ENCODE measurements at regions not wholly inside any gene's neighbourhood (a gene's known extent, or its start where the extent isn't known, plus 50 kb on each side); places are given as distances from the start of the nearest gene placed in this dataset.

- TF ChIP-seq, protein P1, sequence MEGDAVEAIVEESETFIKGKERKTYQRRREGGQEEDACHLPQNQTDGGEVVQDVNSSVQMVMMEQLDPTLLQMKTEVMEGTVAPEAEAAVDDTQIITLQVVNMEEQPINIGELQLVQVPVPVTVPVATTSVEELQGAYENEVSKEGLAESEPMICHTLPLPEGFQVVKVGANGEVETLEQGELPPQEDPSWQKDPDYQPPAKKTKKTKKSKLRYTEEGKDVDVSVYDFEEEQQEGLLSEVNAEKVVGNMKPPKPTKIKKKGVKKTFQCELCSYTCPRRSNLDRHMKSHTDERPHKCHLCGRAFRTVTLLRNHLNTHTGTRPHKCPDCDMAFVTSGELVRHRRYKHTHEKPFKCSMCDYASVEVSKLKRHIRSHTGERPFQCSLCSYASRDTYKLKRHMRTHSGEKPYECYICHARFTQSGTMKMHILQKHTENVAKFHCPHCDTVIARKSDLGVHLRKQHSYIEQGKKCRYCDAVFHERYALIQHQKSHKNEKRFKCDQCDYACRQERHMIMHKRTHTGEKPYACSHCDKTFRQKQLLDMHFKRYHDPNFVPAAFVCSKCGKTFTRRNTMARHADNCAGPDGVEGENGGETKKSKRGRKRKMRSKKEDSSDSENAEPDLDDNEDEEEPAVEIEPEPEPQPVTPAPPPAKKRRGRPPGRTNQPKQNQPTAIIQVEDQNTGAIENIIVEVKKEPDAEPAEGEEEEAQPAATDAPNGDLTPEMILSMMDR (IDR thresholded peaks at IDR 0.05): peak in 4 of 6 experiments; percentile 22 to 43 (median 34)
- no peak for TF ChIP-seq POLR2A (IDR thresholded peaks at IDR 0.05)
These were observed 144.3 kb upstream of the C1orf21 start for GRCh38 chr1:184242507-184242943.
